Esophagus squamous epithelium (tissue), 5 donors: ENCODE measurements at regions not wholly inside any gene's neighbourhood (a gene's known extent, or its start where the extent isn't known, plus 50 kb on each side); places are given as distances from the start of the nearest gene placed in this dataset.

Experiments
- DNase-seq: peaks from one replicate; lab custom pipeline; 2025; lab: John Stamatoyannopoulos, UW
- H3K27ac ChIP-seq, 4 donors: fragments of 200-600 bp; sonication (generic); one replicate each; pipeline ENCODE4 v1.5.1; 2016 to 2019; ENCODE audit warnings: mild to moderate bottlenecking in 1 of 4
- H3K27me3 ChIP-seq, 4 donors: fragments of 200-600 bp; sonication (generic); 1 replicate in 3 of 4; 2 replicates in 1 of 4; pipeline versions ENCODE4 v1.5.1 to v1.6.0; 2017 to 2021; ENCODE audit warnings: antibody characterized with exemption in 1 of 4
- H3K36me3 ChIP-seq, 3 donors: fragments of 200-600 bp; sonication (generic); one replicate each; pipeline ENCODE4 v1.5.1; 2016 to 2019
- H3K4me1 ChIP-seq, 3 donors: fragments of 200-600 bp; sonication (generic); one replicate each; pipeline ENCODE4 v1.5.1; 2017 to 2019
- H3K4me3 ChIP-seq, 4 donors: fragments of 200-600 bp; sonication (generic); 1 replicate in 3 of 4; 2 replicates in 1 of 4; pipeline ENCODE4 v1.5.1; 2016 to 2019; ENCODE audit warnings: mild to moderate bottlenecking in 2 of 4, moderate library complexity in 1 of 4
- H3K9me3 ChIP-seq, 3 donors: fragments of 200-600 bp; sonication (generic); one replicate each; pipeline ENCODE4 v1.5.1; 2016 to 2019
- POLR2A ChIP-seq, 4 donors: fragments of 450-650 bp; IDR thresholded peaks; one replicate each; pipeline ENCODE4 v1.6.1; 2017; ENCODE audit warnings: antibody characterized with exemption in 4 of 4, mild to moderate bottlenecking in 4 of 4, moderate library complexity in 3 of 4
- WGBS, 2 donors: methylation state at CpG; one replicate each; pipeline ENCODE4 v1.1.5; 2018; 5-methylcytosine and 5-hydroxymethylcytosine counted together
- intact Hi-C: fragments of 100-400 bp; cut with DNase I; formaldehyde crosslinking; loops from one replicate; pipeline ENCODE4 v1.15.0; 2022
- TF ChIP-seq, protein P1 (sequence below), 6 experiments: fragments of 450-650 bp in 4 of 6; fragments of 200-600 bp in 2 of 6; sonication (generic) in 2 of 6; IDR thresholded peaks; one replicate each; pipeline ENCODE4 v1.5.1; 2016 to 2019; ENCODE audit warnings: antibody characterized with exemption in 6 of 6, mild to moderate bottlenecking in 4 of 6, moderate library complexity in 4 of 6
- donor health status: DM: yes; HTN: yes; CAD: no.

DNA sequence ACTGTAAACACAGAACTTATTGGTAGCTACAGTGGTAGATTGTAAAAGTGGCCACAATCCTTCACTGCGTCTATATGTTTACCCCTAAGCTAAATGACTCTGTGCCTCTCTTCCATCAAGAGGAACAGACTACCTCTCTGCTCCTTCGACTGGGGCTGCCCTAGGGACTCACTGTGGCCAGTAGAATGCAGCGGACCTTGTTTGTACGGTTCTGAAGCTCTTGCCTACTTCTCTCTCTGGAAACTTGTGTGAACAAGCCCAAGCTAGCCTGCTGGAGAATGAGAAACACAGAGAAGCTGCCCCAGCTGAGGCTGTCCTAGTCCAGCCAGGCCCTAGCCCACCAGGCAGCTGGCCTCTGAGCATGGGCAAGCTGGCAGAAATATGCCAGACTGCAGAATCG lies 140.8 kb upstream of the SLC1A4 start:
- Histone ChIP-seq H3K27me3 (no peaks in the 10 kb centered on the region), H3K27ac (peak overlapping the region in 2 of 4 donors; percentile 19 to 34), H3K4me3 (no peak overlapping the region), H3K36me3 (no peaks in the 10 kb centered on the region), H3K9me3 (no peaks in the 10 kb centered on the region), H3K4me1 (peaks cover 0 to 24% (median 15%) of the 10 kb centered on the region in 3 donors)
- TF ChIP-seq POLR2A (IDR thresholded peaks at IDR 0.05) = no peak
- TF ChIP-seq, protein P1, sequence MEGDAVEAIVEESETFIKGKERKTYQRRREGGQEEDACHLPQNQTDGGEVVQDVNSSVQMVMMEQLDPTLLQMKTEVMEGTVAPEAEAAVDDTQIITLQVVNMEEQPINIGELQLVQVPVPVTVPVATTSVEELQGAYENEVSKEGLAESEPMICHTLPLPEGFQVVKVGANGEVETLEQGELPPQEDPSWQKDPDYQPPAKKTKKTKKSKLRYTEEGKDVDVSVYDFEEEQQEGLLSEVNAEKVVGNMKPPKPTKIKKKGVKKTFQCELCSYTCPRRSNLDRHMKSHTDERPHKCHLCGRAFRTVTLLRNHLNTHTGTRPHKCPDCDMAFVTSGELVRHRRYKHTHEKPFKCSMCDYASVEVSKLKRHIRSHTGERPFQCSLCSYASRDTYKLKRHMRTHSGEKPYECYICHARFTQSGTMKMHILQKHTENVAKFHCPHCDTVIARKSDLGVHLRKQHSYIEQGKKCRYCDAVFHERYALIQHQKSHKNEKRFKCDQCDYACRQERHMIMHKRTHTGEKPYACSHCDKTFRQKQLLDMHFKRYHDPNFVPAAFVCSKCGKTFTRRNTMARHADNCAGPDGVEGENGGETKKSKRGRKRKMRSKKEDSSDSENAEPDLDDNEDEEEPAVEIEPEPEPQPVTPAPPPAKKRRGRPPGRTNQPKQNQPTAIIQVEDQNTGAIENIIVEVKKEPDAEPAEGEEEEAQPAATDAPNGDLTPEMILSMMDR (IDR thresholded peaks at IDR 0.05) = no peak
- WGBS, 2 donors = 41 to 45% methylated on average over 5 of the region's 5 CpGs
- no peak for DNase-seq
- intact Hi-C loops = no loop called here

DNA sequence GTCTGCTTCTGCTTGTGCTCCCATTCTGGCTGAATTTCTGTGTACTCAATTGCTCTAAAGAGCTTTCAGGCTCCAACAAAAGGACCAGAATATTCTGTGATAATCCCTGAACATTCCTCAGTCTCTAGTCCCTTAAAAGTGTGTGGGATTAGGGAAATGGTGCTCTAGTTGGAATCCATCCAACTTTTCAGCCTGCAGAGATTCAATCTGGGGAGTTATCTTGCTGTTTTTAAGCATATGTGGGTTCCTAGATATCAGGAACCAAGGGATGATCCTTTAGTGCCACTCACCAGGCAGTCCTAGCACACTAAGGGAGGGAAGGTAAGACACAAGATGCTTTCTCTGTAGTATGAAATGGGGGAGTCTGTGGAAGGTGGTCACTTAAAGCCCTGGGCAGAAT lies 140.3 kb upstream of the SLC1A4 start:
- peaks cover 0 to 25% (median 15%) of the 10 kb centered on the region in 3 donors for H3K4me1 ChIP-seq
- no peaks in the 10 kb centered on the region for H3K9me3 ChIP-seq
- DNase-seq = no peak
- intact Hi-C loops = no loop called here
- no peak overlapping the region for H3K4me3 ChIP-seq
- peak overlapping the region in 1 of 4 donors; percentile 19 for H3K27ac ChIP-seq
- no peak for TF ChIP-seq POLR2A (IDR thresholded peaks at IDR 0.05)
- TF ChIP-seq, protein P1 (IDR thresholded peaks at IDR 0.05) = no peak
- no peaks in the 10 kb centered on the region for H3K27me3 ChIP-seq
- H3K36me3 ChIP-seq = no peaks in the 10 kb centered on the region

DNA sequence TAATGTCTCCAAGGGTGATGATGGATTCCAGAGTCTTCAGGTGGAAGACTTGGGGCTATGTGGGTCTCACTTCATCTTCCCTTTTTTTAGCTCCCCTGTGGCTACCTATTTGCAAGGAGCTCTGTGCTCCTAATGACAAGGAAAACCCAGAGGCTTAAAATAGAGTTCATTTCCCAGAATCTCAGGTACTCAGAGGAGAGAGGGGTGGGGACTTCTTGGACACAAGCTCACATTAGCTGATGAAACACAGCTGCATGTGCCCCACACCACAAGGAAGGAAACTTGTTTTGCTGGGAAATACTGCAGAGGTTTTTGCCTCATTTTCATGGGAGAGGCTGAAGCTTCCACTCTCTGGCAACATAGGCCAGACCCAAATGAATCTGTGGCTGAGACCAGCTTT lies 138.6 kb upstream of the SLC1A4 start:
- no peak for DNase-seq
- no peak overlapping the region for H3K27ac ChIP-seq
- H3K9me3 ChIP-seq = no peaks in the 10 kb centered on the region
- no peak overlapping the region for H3K4me3 ChIP-seq
- TF ChIP-seq POLR2A (IDR thresholded peaks at IDR 0.05) = no peak
- intact Hi-C loops = no loop called here
- peaks cover 0 to 34% (median 14%) of the 10 kb centered on the region in 3 donors for H3K4me1 ChIP-seq
- H3K36me3 ChIP-seq = no peaks in the 10 kb centered on the region
- no peaks in the 10 kb centered on the region for H3K27me3 ChIP-seq

DNA sequence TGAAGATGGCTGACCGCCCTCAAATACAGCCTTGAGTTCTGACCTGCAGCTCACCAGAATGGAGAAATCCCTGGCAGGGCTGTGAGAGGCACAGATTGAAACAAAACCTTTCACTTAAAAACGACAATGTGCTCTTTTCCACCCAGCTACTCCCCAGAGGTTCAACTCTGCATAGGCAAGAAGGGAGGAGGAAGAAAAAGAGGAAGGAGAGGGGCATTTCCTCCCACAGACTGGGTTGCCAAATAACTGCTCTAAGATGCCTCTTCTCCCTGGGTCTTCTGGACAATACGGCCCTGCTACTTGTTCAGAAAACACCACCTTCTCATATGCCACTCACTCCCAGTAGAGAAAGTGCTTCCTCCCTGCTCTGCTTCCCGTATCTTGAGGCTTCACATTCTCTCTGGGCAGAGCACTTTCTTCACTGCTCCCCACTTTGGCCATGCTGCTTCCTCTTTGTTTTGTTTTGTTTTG lies 136.4 kb upstream of the SLC1A4 start:
- Histone ChIP-seq H3K36me3 (no peaks in the 10 kb centered on the region), H3K27me3 (no peaks in the 10 kb centered on the region), H3K4me1 (peaks cover 4 to 35% (median 12%) of the 10 kb centered on the region in 3 donors), H3K4me3 (no peak overlapping the region), H3K9me3 (no peaks in the 10 kb centered on the region), H3K27ac (peak overlapping the region in 1 of 4 donors; percentile 52)
- TF ChIP-seq, protein P1 (IDR thresholded peaks at IDR 0.05) = no peak
- no peak for TF ChIP-seq POLR2A (IDR thresholded peaks at IDR 0.05)
- intact Hi-C loops = no loop called here
- WGBS, 2 donors = 60 to 70% methylated on average over 3 to 4 of the region's 4 CpGs
- no peak for DNase-seq

DNA sequence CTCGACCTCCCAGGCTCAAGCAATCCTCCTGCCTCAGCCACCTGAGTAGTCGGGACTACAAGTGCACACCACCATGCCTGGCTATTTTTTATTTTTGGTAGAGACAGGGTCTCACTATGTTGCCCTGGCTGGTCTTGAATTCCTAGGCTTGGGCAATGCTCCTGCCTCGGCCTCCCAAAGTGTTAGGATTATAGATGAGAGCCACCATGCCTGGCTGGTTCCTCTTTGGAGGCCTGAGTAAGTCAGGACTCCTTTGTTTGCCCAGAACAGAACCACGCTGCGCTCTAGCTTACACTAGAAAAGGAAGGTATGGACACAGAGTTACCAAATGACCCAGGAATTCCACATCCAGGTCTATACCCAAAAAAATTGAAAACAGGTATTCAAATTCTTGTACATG lies 135.9 kb upstream of the SLC1A4 start:
- Histone ChIP-seq H3K4me3 (no peak overlapping the region), H3K36me3 (no peaks in the 10 kb centered on the region), H3K9me3 (no peaks in the 10 kb centered on the region), H3K27ac (peak overlapping the region in 1 of 4 donors; percentile 52), H3K27me3 (no peaks in the 10 kb centered on the region), H3K4me1 (peaks cover 9 to 35% (median 17%) of the 10 kb centered on the region in 3 donors)
- intact Hi-C loops = no loop called here
- no peak for DNase-seq
- TF ChIP-seq POLR2A (IDR thresholded peaks at IDR 0.05) = no peak
- TF ChIP-seq, protein P1 (IDR thresholded peaks at IDR 0.05) = no peak
- WGBS, 2 donors = 75% methylated on average over 2 to 3 of the region's 5 CpGs

DNA sequence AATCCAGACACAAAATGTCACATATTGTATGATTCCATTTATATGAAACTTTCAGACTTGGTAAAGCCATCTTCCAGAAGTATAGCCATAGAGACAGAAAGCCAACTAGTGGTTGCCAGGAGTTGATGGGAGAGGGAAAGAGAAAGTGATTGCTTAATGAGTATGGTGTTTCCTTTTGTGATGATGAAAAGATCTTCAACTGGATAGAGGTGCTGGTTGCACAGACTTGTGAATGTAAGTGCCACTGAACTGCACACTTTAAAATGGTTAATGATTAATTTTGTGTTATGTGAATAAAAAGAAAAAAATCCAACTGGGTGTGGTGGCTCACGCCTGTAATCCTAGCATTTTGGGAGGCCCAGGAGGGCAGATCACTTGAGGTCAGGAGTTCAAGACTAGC lies 135.3 kb upstream of the SLC1A4 start:
- Histone ChIP-seq H3K27me3 (no peaks in the 10 kb centered on the region), H3K4me3 (no peak overlapping the region), H3K27ac (no peak overlapping the region), H3K4me1 (peaks cover 15 to 35% (median 18%) of the 10 kb centered on the region in 3 donors), H3K9me3 (no peaks in the 10 kb centered on the region), H3K36me3 (no peaks in the 10 kb centered on the region)
- intact Hi-C loops = no loop called here
- TF ChIP-seq, protein P1 (IDR thresholded peaks at IDR 0.05) = no peak
- TF ChIP-seq POLR2A (IDR thresholded peaks at IDR 0.05) = no peak
- DNase-seq = no peak
- WGBS, 2 donors = 71 to 75% methylated on average over 1 of the region's 1 CpG
